GM18517 (cell line): ENCODE measurements at regions not wholly inside any gene's neighbourhood (a gene's known extent, or its start where the extent isn't known, plus 50 kb on each side); places are given as distances from the start of the nearest gene placed in this dataset.
A peak's percentile ranks its signal among the peaks of the same experiment; 100 is the strongest.

Source experiments
- ATAC-seq: cut with Tn5 transposase; IDR thresholded peaks from one replicate; pipeline ENCODE4 v1.9.1; 2021; ENCODE audit warnings: mild to moderate bottlenecking, moderate library complexity; ENCODE audit not compliant: unreplicated experiment

DNA sequence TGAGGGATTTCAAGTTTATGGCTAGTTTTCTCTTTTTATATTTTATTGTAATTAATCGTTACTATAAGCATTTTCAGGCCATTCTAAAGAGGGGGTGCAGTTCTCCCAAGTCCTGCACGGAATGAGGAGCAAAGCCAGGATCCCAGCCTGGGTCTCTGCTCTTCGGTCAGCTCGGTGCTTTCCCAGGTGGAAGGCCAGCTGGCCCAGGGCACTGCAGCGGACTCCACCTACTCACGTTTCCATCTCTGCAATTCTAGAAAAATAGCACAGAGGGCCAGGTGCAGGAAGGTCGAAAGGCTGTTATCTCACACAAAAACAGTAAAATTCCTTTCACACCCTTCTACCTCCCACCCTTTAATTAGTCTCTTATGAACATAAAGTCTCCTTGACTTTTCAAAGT lies 59.5 kb upstream of the HES1 start:
- ATAC-seq, result no peak

DNA sequence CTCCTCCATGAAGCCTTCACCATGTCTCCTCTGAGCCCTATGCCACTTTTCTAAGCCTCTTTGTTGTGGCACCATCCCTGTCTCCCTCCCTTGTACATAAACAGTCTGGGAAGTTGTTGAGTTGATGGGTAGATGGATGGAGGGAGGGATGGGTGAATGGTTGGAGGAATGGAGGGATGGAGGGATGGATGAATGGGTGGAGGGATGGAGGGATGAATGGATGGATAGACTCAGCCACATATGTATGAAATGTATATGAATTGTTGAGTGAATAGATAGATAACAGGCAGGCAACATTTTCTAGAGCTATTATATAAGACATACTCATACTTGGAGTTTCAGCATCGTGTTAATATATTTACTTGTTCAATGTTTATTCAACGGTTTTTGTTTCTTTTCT lies 58.3 kb upstream of the HES1 start:
- no peak for ATAC-seq

DNA sequence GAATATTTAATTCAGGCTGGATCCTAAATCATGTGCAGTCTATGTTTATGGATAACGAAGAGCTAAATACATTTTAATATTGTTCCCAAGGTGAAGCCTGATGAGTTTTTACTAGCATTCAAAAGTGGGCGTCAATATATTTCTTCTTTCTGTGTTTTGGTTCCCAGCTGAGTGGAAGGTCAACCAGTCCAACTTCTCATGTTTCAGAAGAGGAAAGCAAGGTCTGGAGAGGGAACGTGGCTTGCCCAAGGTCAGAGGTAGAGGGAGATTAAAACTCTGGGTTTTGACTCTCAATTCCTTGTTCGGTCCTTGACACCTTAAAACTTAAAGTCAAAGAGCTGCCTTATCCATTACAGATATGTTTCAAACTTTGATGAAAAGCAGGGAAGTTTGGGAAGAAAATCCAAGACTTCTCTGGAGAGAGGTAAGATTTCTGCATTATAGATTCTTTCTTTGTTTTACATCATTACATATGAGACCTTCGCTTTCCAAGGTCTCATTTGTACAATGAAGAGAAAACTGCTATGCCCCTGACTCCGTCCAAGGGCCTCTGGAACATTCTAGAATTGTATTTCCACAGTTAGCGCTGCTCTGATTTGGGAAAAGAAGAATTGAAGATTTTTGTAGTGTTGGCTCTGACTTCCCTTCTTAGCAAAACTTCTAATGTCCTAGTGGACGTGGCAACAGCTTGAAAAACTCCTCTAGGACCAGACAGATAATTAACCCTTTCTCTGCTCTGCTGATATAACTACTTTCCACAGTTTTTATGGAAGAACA lies 57.7 kb upstream of the HES1 start:
- no peak for ATAC-seq

DNA sequence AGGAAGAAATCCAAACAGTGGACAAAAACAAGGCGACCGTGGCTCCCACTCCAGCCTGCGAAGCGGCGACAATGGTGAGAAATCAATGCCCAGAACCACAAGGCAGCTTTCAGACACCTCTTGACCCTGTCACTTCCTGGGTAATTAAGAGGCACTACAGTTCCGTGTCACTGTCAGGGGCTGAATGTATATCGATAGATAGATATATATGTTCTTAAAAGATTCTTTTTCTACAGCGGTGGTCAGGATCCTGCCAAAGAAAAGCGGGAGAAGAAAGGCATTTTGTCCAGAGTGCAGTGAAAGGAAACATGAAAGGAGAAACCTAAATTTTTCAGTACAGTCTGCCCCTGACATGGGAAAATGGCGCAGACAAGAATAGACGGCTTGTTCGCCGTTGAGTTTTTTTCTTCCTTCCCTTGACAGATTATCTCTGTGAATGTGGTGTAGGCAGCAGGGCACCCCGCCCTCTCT lies 56.2 kb upstream of the HES1 start:
- no peak for ATAC-seq

DNA sequence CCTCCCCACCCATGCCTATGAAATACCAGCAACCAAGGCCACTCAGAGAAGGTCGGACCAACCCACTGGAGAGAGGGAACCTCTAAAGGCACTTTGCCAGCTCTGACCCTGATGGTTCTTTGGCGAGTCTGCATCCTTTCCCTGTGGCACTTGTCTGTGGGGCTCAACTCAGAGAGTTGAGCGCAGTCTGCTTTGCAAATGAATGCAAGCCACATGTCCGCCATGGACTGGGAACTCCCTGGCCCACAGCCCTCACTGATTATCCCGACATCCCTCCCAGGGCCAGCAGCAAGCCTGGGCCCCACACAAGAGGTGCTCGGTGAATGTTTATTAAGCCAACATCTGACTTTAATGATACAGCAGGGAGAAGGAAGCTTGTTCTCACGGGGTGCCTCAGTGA lies 55.5 kb upstream of the HES1 start:
- no peak for ATAC-seq

DNA sequence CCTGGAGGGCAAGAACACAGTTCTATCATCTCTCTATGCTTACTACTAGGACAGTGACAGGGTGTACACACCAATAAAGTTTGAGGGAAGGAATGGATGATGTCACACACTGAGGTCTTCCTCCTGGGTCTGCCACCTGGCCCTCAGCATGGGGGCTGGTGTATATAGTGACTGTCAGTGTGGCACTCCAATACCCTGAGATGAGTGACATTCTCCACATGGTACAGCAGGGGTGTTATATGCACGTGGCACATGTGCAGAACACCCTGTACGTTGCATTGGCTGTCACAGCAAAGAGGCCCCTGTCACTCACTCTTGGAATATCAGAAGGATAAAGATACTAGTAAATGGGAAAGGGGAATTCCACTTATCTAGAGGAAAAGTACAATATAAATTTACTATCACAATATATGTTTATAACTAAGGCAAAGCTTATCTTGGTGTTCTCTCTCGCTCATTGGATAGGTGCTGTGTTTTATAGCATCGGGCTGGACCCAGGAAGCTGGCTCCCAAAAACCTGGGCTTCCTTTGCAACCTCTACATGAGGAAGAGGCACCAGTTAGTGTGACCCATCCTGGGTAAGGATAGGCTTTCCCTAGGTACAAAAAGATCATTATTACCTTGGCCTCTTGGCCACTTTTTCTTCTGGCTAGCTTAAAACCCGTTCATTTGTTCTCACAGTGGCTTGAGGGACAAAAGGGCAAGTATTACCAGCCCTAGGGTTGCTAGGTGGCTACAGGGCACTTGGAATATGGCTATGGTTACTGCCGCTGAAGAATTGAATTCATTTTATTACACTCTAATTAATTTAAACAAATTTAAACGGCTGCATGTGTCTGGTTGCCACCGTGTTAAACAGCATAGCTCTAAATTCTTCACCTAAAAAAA lies 54.8 kb upstream of the HES1 start:
- ATAC-seq, result no peak

DNA sequence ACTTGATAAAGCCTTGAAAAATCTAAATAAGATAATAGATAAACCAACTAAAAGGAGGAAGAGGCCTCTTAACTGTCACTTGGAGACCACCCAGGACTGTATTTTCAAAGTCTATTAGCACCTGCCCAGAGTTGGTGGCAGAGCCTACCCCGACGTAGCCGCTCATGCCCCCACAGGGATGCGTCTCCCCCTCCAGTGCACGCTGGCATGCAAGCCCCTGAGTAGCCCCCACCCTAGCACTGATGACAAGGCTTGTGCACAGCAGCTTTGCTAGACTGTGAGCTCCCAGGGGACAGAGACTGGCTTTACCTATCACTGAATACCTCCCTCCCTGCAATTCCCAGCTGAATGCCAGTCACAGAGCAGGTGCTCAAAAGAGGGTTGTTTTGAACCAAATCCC lies 54.1 kb upstream of the HES1 start:
- ATAC-seq, result no peak

DNA sequence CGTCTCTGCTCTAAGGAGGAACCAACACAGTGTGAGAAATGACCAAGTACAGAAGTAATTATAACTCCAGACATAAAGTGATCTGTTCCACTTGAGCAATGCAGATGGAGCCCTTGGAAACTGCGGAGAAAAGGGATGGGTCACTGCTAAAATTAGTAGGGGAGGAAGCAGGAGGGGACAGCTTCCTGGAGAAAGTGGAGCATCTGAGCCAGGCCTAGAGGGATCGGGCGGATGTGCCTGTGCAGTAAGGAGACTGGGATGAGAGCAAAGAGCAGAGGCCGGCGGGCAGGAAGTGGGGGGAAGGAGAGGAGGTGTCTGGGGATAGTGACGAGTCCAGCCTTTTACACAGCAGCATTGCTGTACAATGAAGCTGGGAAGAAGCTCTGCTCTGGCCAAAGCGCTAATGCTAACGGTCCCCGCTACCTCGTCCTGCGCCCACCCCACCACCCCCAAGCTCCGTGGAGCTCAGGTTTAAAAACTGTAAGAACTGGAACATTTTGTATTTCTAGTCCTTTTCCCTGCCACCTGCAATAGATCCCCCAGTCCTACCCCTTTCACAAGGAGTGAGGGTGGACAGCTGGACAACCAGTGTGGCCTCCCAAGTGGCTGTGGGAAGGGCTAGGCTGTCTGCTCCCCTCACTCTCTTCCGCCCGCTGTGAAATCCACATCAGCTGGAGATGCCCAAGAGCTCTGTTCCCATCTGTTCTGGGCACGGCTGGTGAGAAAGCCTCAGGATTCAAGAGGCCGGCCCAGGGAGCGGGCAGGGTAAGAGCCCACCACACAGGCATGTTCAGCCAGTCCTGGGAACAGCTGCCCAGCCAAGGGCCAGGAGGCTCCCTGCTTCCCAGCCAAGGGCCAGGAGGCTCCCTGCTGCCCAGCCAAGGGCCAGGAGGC lies 53.0 kb upstream of the HES1 start:
- ATAC-seq, result no peak

DNA sequence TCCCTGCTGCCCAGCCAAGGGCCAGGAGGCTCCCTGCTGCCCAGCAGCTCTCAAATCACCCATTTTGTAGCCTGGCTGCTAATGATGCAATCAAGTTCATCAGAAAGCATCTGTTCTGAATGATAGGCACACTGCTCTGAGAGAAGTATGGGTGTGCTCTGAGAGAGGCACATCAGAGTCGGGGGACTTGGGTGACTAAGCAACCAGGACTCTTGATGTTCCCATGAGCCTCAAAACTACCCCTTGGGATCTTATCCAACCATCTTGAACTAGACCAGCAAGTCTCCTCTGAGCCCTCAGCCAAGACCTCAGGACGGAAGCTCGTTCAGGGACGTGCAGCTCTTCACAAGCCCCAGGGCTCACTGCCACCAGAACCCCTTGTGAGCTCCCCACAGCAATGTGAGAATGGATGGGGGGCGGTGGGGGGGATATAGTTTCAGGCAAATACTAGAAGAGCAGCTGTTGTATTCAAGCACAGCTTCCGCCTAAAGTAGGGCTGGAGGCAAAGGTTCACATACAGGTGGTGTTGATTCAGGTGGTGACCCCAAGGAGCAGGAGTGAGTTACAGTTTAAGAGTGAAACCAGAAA lies 52.2 kb upstream of the HES1 start:
- ATAC-seq, result peak; percentile 45

DNA sequence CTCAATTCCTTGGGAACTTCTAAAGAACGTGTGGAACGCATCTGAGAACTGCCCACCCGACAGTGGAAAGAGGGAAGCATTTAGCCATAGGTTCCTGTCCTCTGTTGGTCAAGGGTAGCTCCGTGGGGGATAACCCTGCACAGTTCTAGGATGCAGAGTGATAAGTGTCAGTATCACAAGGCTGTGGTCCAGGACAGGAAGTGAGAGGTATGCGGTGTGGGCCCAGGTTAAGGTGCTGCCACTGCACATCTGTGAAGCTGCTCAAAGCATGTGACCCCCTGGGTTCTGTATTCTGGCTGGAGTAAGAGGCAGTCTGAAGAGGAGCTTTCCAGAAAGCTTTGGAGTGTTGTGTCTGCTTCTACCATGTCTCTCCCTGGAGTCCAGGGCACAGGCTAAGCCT lies 51.7 kb upstream of the HES1 start:
- peak; percentile 94 for ATAC-seq
